Gastrocnemius medialis (tissue), 4 donors: ENCODE measurements at regions not wholly inside any gene's neighbourhood (a gene's known extent, or its start where the extent isn't known, plus 50 kb on each side); places are given as distances from the start of the nearest gene placed in this dataset.

Experiments
- ATAC-seq, 2 donors: fragments of 150-250 bp; one replicate each; pipeline ENCODE4 v1.9.1; 2016
- DNase-seq, 2 donors: peaks; one replicate each; pipeline ENCODE4 v3.0.0-alpha.2; 2019
- H3K27ac ChIP-seq, 4 donors: fragments of 200-600 bp; sonication (generic); 1 replicate in 1 of 4; 2 replicates in 3 of 4; pipeline ENCODE4 v1.5.1; 2016 to 2018; ENCODE audit warnings: mild to moderate bottlenecking in 2 of 4, moderate library complexity in 1 of 4
- H3K27me3 ChIP-seq, 3 donors: fragments of 200-600 bp; sonication (generic) in 2 of 3; 1 replicate in 1 of 3; 2 replicates in 2 of 3; pipeline versions ENCODE4 v1.5.1 to v1.6.0; 2016 to 2019; ENCODE audit warnings: mild to moderate bottlenecking in 1 of 3, moderate library complexity in 1 of 3
- H3K36me3 ChIP-seq, 2 donors: fragments of 200-600 bp; sonication (generic) in 1 of 2; one replicate each; pipeline ENCODE4 v1.5.1; 2017 to 2018
- H3K4me1 ChIP-seq, 2 donors: fragments of 200-600 bp; sonication (generic) in 1 of 2; one replicate each; pipeline ENCODE4 v1.5.1; 2016 to 2017; ENCODE audit warnings: mild to moderate bottlenecking in 2 of 2
- H3K4me3 ChIP-seq, 4 donors: fragments of 200-600 bp; sonication (generic) in 3 of 4; 1 replicate in 1 of 4; 2 replicates in 3 of 4; pipeline ENCODE4 v1.5.1; 2016 to 2019; ENCODE audit warnings: mild to moderate bottlenecking in 2 of 4
- H3K9me3 ChIP-seq, 3 donors: fragments of 200-600 bp; sonication (generic) in 2 of 3; 1 replicate in 1 of 3; 2 replicates in 2 of 3; pipeline ENCODE4 v1.5.1; 2016 to 2019
- POLR2A ChIP-seq, 2 donors: fragments of 450-650 bp; IDR thresholded peaks; one replicate each; pipeline ENCODE4 v1.6.1; 2017; ENCODE audit warnings: antibody characterized with exemption in 2 of 2, mild to moderate bottlenecking in 2 of 2, moderate library complexity in 2 of 2
- in situ Hi-C, 4 donors: fragments of 200-750 bp; cut with MboI; loops; one replicate each; pipeline versions ENCODE4 v1.15.0 to v1.8.0; 2017; ENCODE audit warnings: low sequenced_read_pairs in 4 of 4
- intact Hi-C: fragments of 100-400 bp; cut with DNase I; formaldehyde crosslinking; loops from one replicate; pipeline ENCODE4 v1.15.1; 2023; ENCODE audit warnings: low total_unique reads
- TF ChIP-seq, protein P1 (sequence below), 5 experiments: fragments of 450-650 bp in 3 of 5; fragments of 200-600 bp in 2 of 5; sonication (generic) in 2 of 5; IDR thresholded peaks in 4 of 5; conservative IDR thresholded peaks in 1 of 5; 1 replicate in 4 of 5; 2 replicates in 1 of 5; pipeline ENCODE4 v1.5.1; 2016 to 2019; ENCODE audit warnings: antibody characterized with exemption in 5 of 5, mild to moderate bottlenecking in 3 of 5, moderate library complexity in 3 of 5

DNA sequence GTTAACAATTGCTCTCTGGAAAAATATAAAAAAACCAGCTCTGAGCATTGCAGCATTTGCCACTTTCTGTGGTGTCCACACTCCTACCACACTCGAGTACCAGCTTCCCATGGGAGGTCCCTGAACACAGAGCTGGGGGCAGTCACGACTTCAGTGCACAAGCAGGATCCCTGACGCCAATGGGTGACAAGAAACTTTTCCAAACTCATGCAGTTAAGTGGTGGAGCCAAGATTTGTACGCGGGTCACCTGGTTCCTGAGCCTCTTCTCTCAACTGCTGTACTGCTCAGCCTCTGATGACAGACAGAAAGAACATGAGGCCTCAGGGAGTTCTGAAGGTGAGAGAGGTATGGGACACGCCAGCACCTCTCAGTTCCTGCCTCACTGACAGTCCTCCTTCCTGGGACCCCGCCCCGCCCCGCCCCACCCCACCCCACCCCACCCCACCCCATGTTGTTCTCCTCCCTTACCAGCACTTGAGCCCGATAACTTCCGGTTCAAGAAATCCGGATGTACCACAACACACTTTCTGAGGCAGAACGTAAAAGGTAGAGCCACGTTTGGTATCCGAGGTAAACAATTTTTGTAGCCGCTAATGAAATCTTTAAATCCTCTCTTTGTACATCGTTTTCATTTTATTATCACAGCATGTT is 287.6 kb downstream of the MYCN start:
- Histone ChIP-seq H3K9me3 (no peaks in the 10 kb centered on the region), H3K27me3 (no peaks in the 10 kb centered on the region), H3K4me3 (no peak overlapping the region), H3K36me3 (no peaks in the 10 kb centered on the region), H3K4me1 (no peaks in the 10 kb centered on the region), H3K27ac (no peak overlapping the region)
- no peak for DNase-seq
- TF ChIP-seq, protein P1, sequence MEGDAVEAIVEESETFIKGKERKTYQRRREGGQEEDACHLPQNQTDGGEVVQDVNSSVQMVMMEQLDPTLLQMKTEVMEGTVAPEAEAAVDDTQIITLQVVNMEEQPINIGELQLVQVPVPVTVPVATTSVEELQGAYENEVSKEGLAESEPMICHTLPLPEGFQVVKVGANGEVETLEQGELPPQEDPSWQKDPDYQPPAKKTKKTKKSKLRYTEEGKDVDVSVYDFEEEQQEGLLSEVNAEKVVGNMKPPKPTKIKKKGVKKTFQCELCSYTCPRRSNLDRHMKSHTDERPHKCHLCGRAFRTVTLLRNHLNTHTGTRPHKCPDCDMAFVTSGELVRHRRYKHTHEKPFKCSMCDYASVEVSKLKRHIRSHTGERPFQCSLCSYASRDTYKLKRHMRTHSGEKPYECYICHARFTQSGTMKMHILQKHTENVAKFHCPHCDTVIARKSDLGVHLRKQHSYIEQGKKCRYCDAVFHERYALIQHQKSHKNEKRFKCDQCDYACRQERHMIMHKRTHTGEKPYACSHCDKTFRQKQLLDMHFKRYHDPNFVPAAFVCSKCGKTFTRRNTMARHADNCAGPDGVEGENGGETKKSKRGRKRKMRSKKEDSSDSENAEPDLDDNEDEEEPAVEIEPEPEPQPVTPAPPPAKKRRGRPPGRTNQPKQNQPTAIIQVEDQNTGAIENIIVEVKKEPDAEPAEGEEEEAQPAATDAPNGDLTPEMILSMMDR (IDR thresholded peaks at IDR 0.05 in 4 of 5, conservative IDR thresholded peaks at IDR 0.05 in 1 of 5) = no peak
- no peak for TF ChIP-seq POLR2A (IDR thresholded peaks at IDR 0.05)
- ATAC-seq = no peak
- in situ Hi-C loops = no loop called here
- intact Hi-C loops = no loop called here

DNA sequence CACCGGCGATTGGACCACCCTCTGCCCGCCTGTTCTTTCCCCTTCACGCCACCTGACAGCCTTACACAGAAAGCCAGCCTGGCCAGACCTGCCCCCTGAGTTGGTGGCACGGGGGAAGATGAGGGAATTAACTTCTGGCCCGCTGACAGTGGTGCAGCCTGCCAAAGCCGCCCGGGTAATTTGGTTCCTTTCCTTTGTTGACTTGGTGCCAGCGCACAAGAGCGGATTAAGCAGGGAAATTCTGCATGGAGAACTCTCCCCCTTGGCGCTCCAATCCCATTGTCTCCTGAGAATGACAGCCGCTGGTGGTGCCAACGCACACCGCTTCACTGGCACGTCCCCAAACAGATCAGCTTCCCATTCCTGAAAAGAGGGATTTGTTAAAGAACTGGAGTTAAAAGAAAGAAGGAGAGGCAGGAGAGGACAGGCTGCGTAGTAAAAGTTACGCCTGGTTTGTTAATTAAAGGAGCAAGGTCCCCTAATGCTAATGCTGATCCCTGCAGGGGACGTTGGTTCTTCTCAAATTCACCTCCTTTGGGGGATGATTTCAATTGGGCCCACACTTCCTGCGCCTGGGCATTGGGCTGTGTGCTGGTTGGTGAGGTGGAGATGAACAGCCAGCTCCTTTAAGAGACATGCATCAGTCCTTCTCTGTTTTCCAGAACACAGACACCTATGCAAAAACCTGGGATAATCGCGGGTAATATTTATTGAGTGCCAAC is 286.8 kb downstream of the MYCN start:
- ATAC-seq (no peak), DNase-seq (no peak)
- TF ChIP-seq POLR2A (IDR thresholded peaks at IDR 0.05) = no peak
- TF ChIP-seq, protein P1 (IDR thresholded peaks at IDR 0.05 in 4 of 5, conservative IDR thresholded peaks at IDR 0.05 in 1 of 5) = no peak
- intact Hi-C loops = no loop called here
- H3K36me3 ChIP-seq = no peaks in the 10 kb centered on the region
- no peaks in the 10 kb centered on the region for H3K27me3 ChIP-seq
- H3K27ac ChIP-seq = no peak overlapping the region
- in situ Hi-C loops = no loop called here
- H3K9me3 ChIP-seq = no peaks in the 10 kb centered on the region
- H3K4me3 ChIP-seq = no peak overlapping the region
- H3K4me1 ChIP-seq = no peaks in the 10 kb centered on the region

DNA sequence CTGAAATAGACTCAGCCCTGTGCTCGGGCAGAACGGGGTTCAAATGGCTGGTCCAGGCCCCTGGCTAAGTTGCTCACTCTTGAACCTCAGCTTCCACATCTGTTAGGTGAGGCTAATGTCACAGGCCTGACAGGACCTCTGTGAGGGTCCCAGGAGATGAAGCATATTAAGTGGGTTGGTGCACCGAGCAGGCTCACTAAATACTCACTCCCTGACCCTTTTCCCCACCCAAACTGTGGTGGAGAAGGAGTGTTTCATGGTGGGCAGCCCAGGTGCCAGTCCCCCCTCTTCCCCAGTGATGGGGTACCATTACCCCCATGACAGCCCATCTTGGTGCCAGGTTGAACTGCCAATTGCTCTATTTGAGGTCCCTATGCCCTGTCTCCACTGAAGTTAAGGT is 286.0 kb downstream of the MYCN start:
- DNase-seq (no peak), ATAC-seq (no peak)
- Histone ChIP-seq H3K4me3 (no peak overlapping the region), H3K36me3 (no peaks in the 10 kb centered on the region), H3K4me1 (no peaks in the 10 kb centered on the region), H3K27me3 (no peaks in the 10 kb centered on the region), H3K27ac (no peak overlapping the region), H3K9me3 (no peaks in the 10 kb centered on the region)
- intact Hi-C loops = no loop called here
- TF ChIP-seq POLR2A (IDR thresholded peaks at IDR 0.05) = no peak
- TF ChIP-seq, protein P1 (IDR thresholded peaks at IDR 0.05 in 4 of 5, conservative IDR thresholded peaks at IDR 0.05 in 1 of 5) = no peak
- in situ Hi-C loops = no loop called here

DNA sequence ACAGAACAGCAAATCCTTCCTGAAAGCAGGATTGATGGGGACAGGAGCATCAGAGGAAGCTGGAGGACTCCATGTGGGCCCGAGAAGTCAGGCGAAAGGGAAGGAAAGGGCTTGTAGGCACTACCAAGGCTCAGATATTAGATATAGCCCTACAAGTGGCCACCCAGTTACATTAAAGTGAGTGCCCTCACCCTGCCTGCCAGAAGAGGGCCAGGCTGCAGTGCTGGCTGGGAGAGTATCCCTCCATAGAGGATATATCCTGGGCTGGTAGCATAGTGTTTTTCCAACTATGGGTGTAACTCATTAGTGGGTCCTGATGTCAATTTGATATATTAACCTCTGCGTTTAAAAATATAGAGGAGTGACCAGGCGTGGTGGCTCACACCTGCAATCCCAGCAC is 285.2 kb downstream of the MYCN start:
- DNase-seq (no peak), ATAC-seq (no peak)
- intact Hi-C loops (no loop called here), in situ Hi-C loops (no loop called here)
- no peaks in the 10 kb centered on the region for H3K9me3 ChIP-seq
- TF ChIP-seq, protein P1 (IDR thresholded peaks at IDR 0.05 in 4 of 5, conservative IDR thresholded peaks at IDR 0.05 in 1 of 5) = no peak
- TF ChIP-seq POLR2A (IDR thresholded peaks at IDR 0.05) = no peak
- H3K4me3 ChIP-seq = no peak overlapping the region
- H3K36me3 ChIP-seq = no peaks in the 10 kb centered on the region
- no peaks in the 10 kb centered on the region for H3K4me1 ChIP-seq
- no peaks in the 10 kb centered on the region for H3K27me3 ChIP-seq
- no peak overlapping the region for H3K27ac ChIP-seq
